NCI-H2196 treated with DMSO at 0.1 percent for 48 hours (cell line): ENCODE measurements at regions not wholly inside any gene's neighbourhood (a gene's known extent, or its start where the extent isn't known, plus 50 kb on each side); places are given as distances from the start of the nearest gene placed in this dataset.
"Not testable (repeated sequence)": the region's sequence is repeated elsewhere in the genome, so short reads cannot be mapped to it uniquely, and the experiment has no call there.

Experiments
- DNase-seq: peaks from one replicate; lab custom pipeline; 2025; ENCODE audit not compliant: unreplicated experiment; lab: John Stamatoyannopoulos, UW

- DNase-seq = no peak
These were observed 175.9 kb upstream of the SNX2 start for GRCh38 chr5:122599000-122599399.

- no peak for DNase-seq
These were observed 174.0 kb upstream of the SNX2 start for GRCh38 chr5:122600924-122601323.

- DNase-seq = no peak
These were observed 172.2 kb upstream of the SNX2 start for GRCh38 chr5:122602700-122603099.

GRCh38 chr5:122605236-122605635, 169.6 kb upstream of the SNX2 start:
- DNase-seq = no peak

- no peak for DNase-seq
These were observed 167.1 kb upstream of the SNX2 start for GRCh38 chr5:122607818-122608217.

- no peak for DNase-seq
These were observed 166.7 kb upstream of the SNX2 start for GRCh38 chr5:122608222-122608621.

- DNase-seq = no peak
These were observed 163.5 kb upstream of the SNX2 start for GRCh38 chr5:122611406-122611805.

GRCh38 chr5:122612901-122613300, 162.0 kb upstream of the SNX2 start:
- no peak for DNase-seq

- no peak for DNase-seq
These were observed 159.7 kb upstream of the SNX2 start for GRCh38 chr5:122615146-122615545.

- DNase-seq = no peak
These were observed 159.0 kb upstream of the SNX2 start for GRCh38 chr5:122615832-122616231.

GRCh38 chr5:122618046-122618445, 156.8 kb upstream of the SNX2 start:
- not testable (repeated sequence) for DNase-seq

GRCh38 chr5:122620768-122621167, 154.1 kb upstream of the SNX2 start:
- DNase-seq = not testable (repeated sequence)

- not testable (repeated sequence) for DNase-seq
These were observed 146.2 kb upstream of the SNX2 start for GRCh38 chr5:122628714-122629113.

GRCh38 chr5:122629121-122629677, 145.7 kb upstream of the SNX2 start:
- DNase-seq = no peak

- no peak for DNase-seq
These were observed 136.3 kb upstream of the SNX2 start for GRCh38 chr5:122638581-122638980.

GRCh38 chr5:122639033-122639432, 135.8 kb upstream of the SNX2 start:
- DNase-seq = no peak

- DNase-seq = no peak
These were observed 135.0 kb upstream of the SNX2 start for GRCh38 chr5:122639864-122640263.

- no peak for DNase-seq
These were observed 125.8 kb upstream of the SNX2 start for GRCh38 chr5:122649080-122649479.

- no peak for DNase-seq
These were observed 121.5 kb upstream of the SNX2 start for GRCh38 chr5:122653087-122654017.

- DNase-seq = no peak
These were observed 118.7 kb upstream of the SNX2 start for GRCh38 chr5:122656160-122656559.

- no peak for DNase-seq
These were observed 118.3 kb upstream of the SNX2 start for GRCh38 chr5:122656577-122656976.

- no peak for DNase-seq
These were observed 113.2 kb upstream of the SNX2 start for GRCh38 chr5:122661496-122662180.
